Mesodermal cell (in vitro differentiated cells): ENCODE measurements at regions not wholly inside any gene's neighbourhood (a gene's known extent, or its start where the extent isn't known, plus 50 kb on each side); places are given as distances from the start of the nearest gene placed in this dataset.

Experiments
- H3K27ac ChIP-seq: 2 replicates; pipeline ENCODE4 v1.7.0; 2013; ENCODE audit warnings: mild to moderate bottlenecking, low read depth, low read length, moderate library complexity; ENCODE audit not compliant: severe bottlenecking
- H3K36me3 ChIP-seq: 2 replicates; pipeline ENCODE4 v1.7.1; 2013; ENCODE audit warnings: mild to moderate bottlenecking, low read length, moderate library complexity; ENCODE audit not compliant: control insufficient read depth, insufficient read depth
- H3K4me1 ChIP-seq: one replicate; pipeline ENCODE4 v1.7.1; 2013; ENCODE audit warnings: mild to moderate bottlenecking, low read length; ENCODE audit not compliant: insufficient read depth, control insufficient read depth, poor library complexity, severe bottlenecking
- H3K4me3 ChIP-seq: 2 replicates; pipeline ENCODE4 v1.7.0; 2013; ENCODE audit warnings: low read length, control low read depth, mild to moderate bottlenecking; ENCODE audit not compliant: insufficient read depth, poor library complexity, severe bottlenecking; ENCODE audit errors: extremely low read depth
- H3K9me3 ChIP-seq: 2 replicates; pipeline ENCODE4 v1.7.1; 2013; ENCODE audit warnings: mild to moderate bottlenecking, low read length, moderate library complexity; ENCODE audit not compliant: control insufficient read depth
- WGBS, 2 experiments: methylation state at CpG; one replicate each; pipeline ENCODE4 v1.1.5; 2013; ENCODE audit warnings: missing lambda C conversion rate in 2 of 2; ENCODE audit not compliant: insufficient coverage in 2 of 2; 5-methylcytosine and 5-hydroxymethylcytosine counted together

GRCh38 chr9:99327667-99328066 is 105.6 kb downstream of the SEC61B start:
- Histone ChIP-seq H3K36me3 (no peaks in the 10 kb centered on the region), H3K4me3 (no peak overlapping the region), H3K4me1 (no peaks in the 10 kb centered on the region), H3K9me3 (no peaks in the 10 kb centered on the region), H3K27ac (no peak overlapping the region)
- 71 to 100% methylated on average over 1 to 2 of the region's 3 CpGs for WGBS, 2 experiments

- WGBS, 2 experiments = no CpG with 5 or more reads among the region's 4 CpGs
- Histone ChIP-seq H3K4me1 (peaks cover 13% of the 10 kb centered on the region), H3K27ac (no peak overlapping the region), H3K36me3 (no peaks in the 10 kb centered on the region), H3K9me3 (no peaks in the 10 kb centered on the region), H3K4me3 (no peak overlapping the region)
Measured at GRCh38 chr9:99335280-99335679, 113.2 kb downstream of the SEC61B start.

DNA sequence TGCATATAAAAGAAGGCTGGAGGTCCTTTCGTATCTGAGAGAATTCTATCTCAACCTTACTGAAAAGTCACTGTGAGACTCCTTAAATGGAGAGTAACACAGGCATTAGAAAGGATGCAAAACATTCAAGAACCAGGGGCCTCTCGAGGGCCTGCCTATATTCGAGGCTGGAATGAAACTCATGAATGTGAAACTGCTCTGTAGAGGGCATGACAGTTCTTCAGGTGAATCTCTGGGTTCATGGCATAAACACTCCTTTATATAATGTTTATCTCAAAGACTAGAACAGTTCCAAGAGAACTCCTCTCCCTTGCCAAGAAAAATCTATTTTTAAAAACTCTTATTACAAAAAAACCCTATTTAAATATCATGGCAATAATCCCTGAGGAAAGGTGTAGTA is 113.9 kb downstream of the SEC61B start:
- no peaks in the 10 kb centered on the region for H3K9me3 ChIP-seq
- WGBS, 2 experiments = 50 to 67% methylated on average over 2 to 3 of the region's 3 CpGs

DNA sequence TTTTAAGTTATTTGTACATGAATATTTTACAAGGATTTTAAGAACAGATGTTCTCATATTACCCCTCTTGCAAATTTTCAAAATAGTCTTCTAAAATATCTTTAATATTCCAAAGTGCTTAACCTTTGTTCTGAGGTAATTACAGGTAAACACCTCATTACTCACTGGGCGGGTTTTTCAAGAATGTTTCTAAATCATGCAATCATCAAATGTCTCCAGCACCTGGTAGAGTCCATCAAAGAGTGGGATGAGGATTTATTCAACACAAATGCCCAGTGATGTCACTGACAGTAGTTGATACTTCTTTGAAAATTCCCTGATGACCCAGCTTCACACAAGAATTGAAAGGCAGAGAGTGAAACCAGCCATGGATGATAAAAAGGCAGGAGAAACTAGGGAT is 114.4 kb downstream of the SEC61B start:
- Histone ChIP-seq H3K4me3 (no peak overlapping the region), H3K36me3 (no peaks in the 10 kb centered on the region), H3K9me3 (no peaks in the 10 kb centered on the region)

More for the DNA sequence above, 113.9 kb downstream of the SEC61B start:
- Histone ChIP-seq H3K4me3 (no peak overlapping the region), H3K36me3 (no peaks in the 10 kb centered on the region), H3K27ac (no peak overlapping the region), H3K4me1 (peaks cover 13% of the 10 kb centered on the region)

GRCh38 chr9:99340281-99340680 is 118.2 kb downstream of the SEC61B start:
- H3K9me3 ChIP-seq = no peaks in the 10 kb centered on the region
- WGBS, 2 experiments = 93 to 100% methylated on average over 7 of the region's 8 CpGs

More for the DNA sequence above, 114.4 kb downstream of the SEC61B start:
- H3K27ac ChIP-seq = no peak overlapping the region
- WGBS, 2 experiments = 100% methylated on average over 1 of the region's 1 CpG; no CpG with 5 or more reads in 1 of the 2 experiments
- H3K4me1 ChIP-seq = peaks cover 13% of the 10 kb centered on the region

DNA sequence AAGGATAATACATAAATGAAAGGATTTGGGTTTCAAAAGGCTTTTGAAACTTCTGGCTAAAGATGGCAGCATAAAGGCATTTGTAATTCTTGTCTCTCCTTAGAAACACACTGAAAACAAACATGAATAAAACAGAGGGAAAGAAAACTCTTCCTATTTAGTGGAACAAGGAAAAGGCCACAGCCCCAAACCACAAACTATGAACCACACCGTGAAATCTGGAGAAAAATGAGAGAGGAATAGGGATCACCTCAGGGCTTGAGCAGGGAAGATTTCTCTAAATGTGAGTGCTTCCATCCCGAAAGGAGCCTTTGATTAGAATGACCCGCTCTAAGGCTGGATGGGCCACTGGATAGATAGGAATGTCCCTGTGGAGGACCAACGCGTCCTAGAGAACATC is 119.6 kb downstream of the SEC61B start:
- no peaks in the 10 kb centered on the region for H3K36me3 ChIP-seq
- no peak overlapping the region for H3K27ac ChIP-seq
- peaks cover 2% of the 10 kb centered on the region for H3K4me1 ChIP-seq
- no peaks in the 10 kb centered on the region for H3K9me3 ChIP-seq
- WGBS, 2 experiments = 95 to 97% methylated on average over 2 to 5 of the region's 5 CpGs
- H3K4me3 ChIP-seq = no peak overlapping the region

More at GRCh38 chr9:99340281-99340680, 118.2 kb downstream of the SEC61B start:
- no peaks in the 10 kb centered on the region for H3K36me3 ChIP-seq
- no peak overlapping the region for H3K4me3 ChIP-seq
- H3K4me1 ChIP-seq = peaks cover 7% of the 10 kb centered on the region
- no peak overlapping the region for H3K27ac ChIP-seq

DNA sequence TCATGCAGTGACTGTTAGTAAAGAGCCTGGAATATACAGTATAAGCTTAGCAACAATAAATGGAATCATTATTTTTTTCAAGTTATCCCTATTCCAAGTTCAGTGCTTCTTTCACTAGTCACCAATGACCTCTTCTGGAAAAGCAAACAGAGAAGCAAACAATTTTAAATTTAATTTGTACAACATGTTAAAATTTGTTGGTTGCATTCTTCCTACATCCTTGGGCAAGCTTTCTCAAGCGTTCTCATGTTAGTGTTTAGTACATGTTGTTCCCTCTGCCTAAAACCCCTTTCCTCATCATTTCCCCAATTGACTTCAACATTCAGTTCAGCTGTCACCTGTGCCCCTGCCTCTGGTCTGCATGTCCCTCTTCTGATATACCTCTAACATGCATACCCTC is 123.4 kb downstream of the SEC61B start:
- Histone ChIP-seq H3K27ac (no peak overlapping the region), H3K4me3 (no peak overlapping the region), H3K4me1 (peaks cover 2% of the 10 kb centered on the region), H3K9me3 (no peaks in the 10 kb centered on the region), H3K36me3 (no peaks in the 10 kb centered on the region)
- WGBS, 2 experiments = 100% methylated on average over 1 of the region's 1 CpG

DNA sequence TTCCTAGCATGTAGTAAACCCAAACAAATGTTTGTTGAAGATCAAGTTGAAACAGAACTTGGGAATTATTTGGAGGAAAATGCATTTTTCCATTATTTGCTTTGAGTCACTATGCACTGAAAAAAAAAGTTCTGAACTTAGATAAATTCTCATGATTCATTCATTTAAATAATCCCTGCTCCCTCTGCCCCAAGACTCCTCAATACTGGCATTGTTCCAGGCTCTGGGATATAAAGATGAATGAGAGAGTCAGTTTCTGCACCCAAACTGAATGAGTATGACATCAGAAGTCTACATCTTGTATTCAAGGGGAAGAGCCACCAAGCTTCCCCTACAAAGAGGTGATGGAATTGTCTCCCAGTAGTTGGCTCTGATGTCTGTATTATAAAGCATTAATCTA is 123.9 kb downstream of the SEC61B start:
- no peak overlapping the region for H3K27ac ChIP-seq
- peaks cover 2% of the 10 kb centered on the region for H3K4me1 ChIP-seq
- H3K4me3 ChIP-seq = no peak overlapping the region
- H3K36me3 ChIP-seq = no peaks in the 10 kb centered on the region
- no peaks in the 10 kb centered on the region for H3K9me3 ChIP-seq

DNA sequence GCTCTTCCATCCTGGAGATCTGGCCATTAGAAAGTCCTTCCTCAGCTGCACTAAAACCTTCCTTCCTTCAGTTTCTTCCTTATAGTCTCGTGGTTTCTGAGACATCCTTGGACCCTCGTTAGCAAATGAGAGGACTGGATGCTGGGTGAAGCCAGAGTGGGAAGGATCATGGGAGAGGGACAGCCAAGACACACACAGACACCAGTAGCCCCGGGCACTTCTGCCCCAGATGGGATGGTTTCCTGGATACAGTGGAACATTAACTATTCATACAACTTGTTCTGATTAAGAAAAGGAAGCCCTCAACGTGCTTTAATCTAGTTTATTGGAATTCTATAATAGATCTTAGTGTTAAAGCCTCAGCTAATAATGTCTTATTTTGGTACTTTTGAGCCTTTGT is 125.5 kb downstream of the SEC61B start:
- Histone ChIP-seq H3K4me1 (peaks cover 2% of the 10 kb centered on the region), H3K9me3 (no peaks in the 10 kb centered on the region), H3K27ac (no peak overlapping the region), H3K4me3 (no peak overlapping the region), H3K36me3 (no peaks in the 10 kb centered on the region)
- no CpG with 5 or more reads among the region's 4 CpGs for WGBS, 2 experiments

DNA sequence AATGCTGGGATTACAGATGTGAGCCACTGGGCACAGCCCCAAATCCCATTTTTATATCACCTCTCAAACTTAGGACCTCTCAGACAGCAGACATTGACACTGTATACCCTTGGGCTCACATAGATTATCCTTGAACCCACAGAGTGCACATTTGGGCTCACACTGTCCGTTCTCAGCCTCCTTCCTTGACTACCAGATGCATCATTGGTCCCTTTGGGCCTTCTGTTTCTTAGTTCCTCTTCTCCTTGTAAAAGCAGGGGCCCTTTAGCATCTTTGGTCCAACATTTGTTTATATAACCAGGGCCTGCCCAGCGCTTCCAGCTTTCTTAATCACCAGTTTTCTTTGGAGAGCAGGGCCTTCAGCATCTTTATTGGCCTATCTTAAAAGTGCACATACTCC is 126.2 kb downstream of the SEC61B start:
- WGBS, 2 experiments = 92 to 97% methylated on average over 2 of the region's 2 CpGs
- no peaks in the 10 kb centered on the region for H3K9me3 ChIP-seq
- peaks cover 8% of the 10 kb centered on the region for H3K4me1 ChIP-seq
- no peak overlapping the region for H3K4me3 ChIP-seq
- no peak overlapping the region for H3K27ac ChIP-seq
- no peaks in the 10 kb centered on the region for H3K36me3 ChIP-seq

DNA sequence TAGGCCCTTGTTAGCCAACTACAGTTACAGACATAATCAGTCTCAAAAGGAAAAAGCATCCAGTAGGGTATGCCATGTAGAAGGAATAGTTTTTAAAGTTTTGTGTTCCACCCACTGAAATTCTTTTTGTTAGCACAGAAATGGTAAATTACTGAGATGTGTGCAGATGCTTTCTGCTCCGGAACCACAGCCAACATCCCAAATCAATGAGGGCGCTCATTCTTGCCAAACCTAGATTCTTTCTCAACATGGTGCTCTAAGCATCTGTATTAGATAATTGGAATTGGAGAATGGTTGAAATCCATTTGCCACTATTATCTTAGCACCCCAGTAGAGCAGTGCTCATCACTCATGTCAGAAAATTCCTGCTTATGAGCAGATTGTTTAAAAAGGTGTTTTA is 127.8 kb downstream of the SEC61B start:
- H3K9me3 ChIP-seq = no peaks in the 10 kb centered on the region
- H3K36me3 ChIP-seq = no peaks in the 10 kb centered on the region
- H3K27ac ChIP-seq = no peak overlapping the region
- peaks cover 12% of the 10 kb centered on the region for H3K4me1 ChIP-seq
- no CpG with 5 or more reads among the region's 2 CpGs for WGBS, 2 experiments
- H3K4me3 ChIP-seq = no peak overlapping the region
